Esophagus squamous epithelium (tissue), 5 donors: ENCODE measurements at regions not wholly inside any gene's neighbourhood (a gene's known extent, or its start where the extent isn't known, plus 50 kb on each side); places are given as distances from the start of the nearest gene placed in this dataset.
A peak's percentile ranks its signal among the peaks of the same experiment; 100 is the strongest.

ENCODE experiments used
- DNase-seq: peaks from one replicate; lab custom pipeline; 2025; lab: John Stamatoyannopoulos, UW
- H3K27ac ChIP-seq, 4 donors: fragments of 200-600 bp; sonication (generic); one replicate each; pipeline ENCODE4 v1.5.1; 2016 to 2019; ENCODE audit warnings: mild to moderate bottlenecking in 1 of 4
- H3K27me3 ChIP-seq, 4 donors: fragments of 200-600 bp; sonication (generic); 1 replicate in 3 of 4; 2 replicates in 1 of 4; pipeline versions ENCODE4 v1.5.1 to v1.6.0; 2017 to 2021; ENCODE audit warnings: antibody characterized with exemption in 1 of 4
- H3K36me3 ChIP-seq, 3 donors: fragments of 200-600 bp; sonication (generic); one replicate each; pipeline ENCODE4 v1.5.1; 2016 to 2019
- H3K4me1 ChIP-seq, 3 donors: fragments of 200-600 bp; sonication (generic); one replicate each; pipeline ENCODE4 v1.5.1; 2017 to 2019
- H3K4me3 ChIP-seq, 4 donors: fragments of 200-600 bp; sonication (generic); 1 replicate in 3 of 4; 2 replicates in 1 of 4; pipeline ENCODE4 v1.5.1; 2016 to 2019; ENCODE audit warnings: mild to moderate bottlenecking in 2 of 4, moderate library complexity in 1 of 4
- H3K9me3 ChIP-seq, 3 donors: fragments of 200-600 bp; sonication (generic); one replicate each; pipeline ENCODE4 v1.5.1; 2016 to 2019
- POLR2A ChIP-seq, 4 donors: fragments of 450-650 bp; IDR thresholded peaks; one replicate each; pipeline ENCODE4 v1.6.1; 2017; ENCODE audit warnings: antibody characterized with exemption in 4 of 4, mild to moderate bottlenecking in 4 of 4, moderate library complexity in 3 of 4
- WGBS, 2 donors: methylation state at CpG; one replicate each; pipeline ENCODE4 v1.1.5; 2018; 5-methylcytosine and 5-hydroxymethylcytosine counted together
- intact Hi-C: fragments of 100-400 bp; cut with DNase I; formaldehyde crosslinking; loops from one replicate; pipeline ENCODE4 v1.15.0; 2022
- TF ChIP-seq, protein P1 (sequence below), 6 experiments: fragments of 450-650 bp in 4 of 6; fragments of 200-600 bp in 2 of 6; sonication (generic) in 2 of 6; IDR thresholded peaks; one replicate each; pipeline ENCODE4 v1.5.1; 2016 to 2019; ENCODE audit warnings: antibody characterized with exemption in 6 of 6, mild to moderate bottlenecking in 4 of 6, moderate library complexity in 4 of 6
- donor health status: DM: yes; HTN: yes; CAD: no.

DNA sequence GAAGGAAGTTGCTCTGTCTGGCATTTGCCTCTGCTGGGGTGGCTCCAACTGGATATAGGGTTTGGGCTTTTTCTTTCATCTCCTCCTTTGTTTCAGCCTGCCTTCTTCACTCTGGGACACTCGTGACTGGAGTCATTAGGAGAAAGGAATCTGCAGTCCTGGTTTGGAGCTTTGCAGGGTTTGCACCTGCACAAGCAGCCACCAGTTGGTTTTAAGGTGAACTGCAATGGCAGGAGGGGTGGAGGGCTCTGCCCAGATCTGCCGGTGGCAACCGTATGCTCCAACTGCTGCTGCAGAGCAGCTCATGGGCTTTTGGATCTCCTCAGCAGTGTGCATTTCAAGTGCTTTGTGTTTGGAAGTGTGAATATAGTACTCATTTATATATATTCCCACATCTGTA lies 131.3 kb upstream of the MGAT5 start:
- 52 to 65% methylated on average over 2 to 3 of the region's 3 CpGs for WGBS, 2 donors
- DNase-seq, result no peak
- intact Hi-C loops, result loop anchor here (10.0 kb wide), 1 partner anchor 82 kb away; no protein-coding TSS in a partner anchor
- no peaks in the 10 kb centered on the region for H3K9me3 ChIP-seq
- peaks cover 12 to 68% (median 19%) of the 10 kb centered on the region in 3 donors for H3K4me1 ChIP-seq
- no peak overlapping the region for H3K4me3 ChIP-seq
- no peaks in the 10 kb centered on the region for H3K27me3 ChIP-seq
- no peak overlapping the region for H3K27ac ChIP-seq
- H3K36me3 ChIP-seq, result no peaks in the 10 kb centered on the region
- TF ChIP-seq, protein P1, sequence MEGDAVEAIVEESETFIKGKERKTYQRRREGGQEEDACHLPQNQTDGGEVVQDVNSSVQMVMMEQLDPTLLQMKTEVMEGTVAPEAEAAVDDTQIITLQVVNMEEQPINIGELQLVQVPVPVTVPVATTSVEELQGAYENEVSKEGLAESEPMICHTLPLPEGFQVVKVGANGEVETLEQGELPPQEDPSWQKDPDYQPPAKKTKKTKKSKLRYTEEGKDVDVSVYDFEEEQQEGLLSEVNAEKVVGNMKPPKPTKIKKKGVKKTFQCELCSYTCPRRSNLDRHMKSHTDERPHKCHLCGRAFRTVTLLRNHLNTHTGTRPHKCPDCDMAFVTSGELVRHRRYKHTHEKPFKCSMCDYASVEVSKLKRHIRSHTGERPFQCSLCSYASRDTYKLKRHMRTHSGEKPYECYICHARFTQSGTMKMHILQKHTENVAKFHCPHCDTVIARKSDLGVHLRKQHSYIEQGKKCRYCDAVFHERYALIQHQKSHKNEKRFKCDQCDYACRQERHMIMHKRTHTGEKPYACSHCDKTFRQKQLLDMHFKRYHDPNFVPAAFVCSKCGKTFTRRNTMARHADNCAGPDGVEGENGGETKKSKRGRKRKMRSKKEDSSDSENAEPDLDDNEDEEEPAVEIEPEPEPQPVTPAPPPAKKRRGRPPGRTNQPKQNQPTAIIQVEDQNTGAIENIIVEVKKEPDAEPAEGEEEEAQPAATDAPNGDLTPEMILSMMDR (IDR thresholded peaks at IDR 0.05), result peak in 1 of 6 experiments; percentile 18
- TF ChIP-seq POLR2A (IDR thresholded peaks at IDR 0.05), result no peak

DNA sequence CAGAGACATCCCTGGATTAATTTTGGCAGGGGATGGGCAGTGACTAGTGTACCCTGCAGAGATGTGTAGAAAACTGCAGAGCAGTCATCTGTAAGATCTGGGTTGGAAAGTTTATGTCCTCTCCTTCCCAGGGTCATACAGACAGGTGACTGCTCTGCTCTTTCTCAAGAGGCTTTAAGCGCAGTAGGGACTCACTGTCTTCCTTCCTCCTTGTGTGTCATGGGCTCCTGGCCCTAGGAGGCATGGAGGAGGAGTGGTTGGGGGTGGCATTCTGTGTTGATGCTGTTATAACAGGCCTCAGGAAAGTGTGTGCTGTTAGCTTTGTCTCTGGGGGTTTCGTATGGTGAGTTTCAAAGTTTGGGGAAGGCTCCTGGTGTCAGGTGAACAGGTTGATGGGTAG lies 130.5 kb upstream of the MGAT5 start:
- H3K36me3 ChIP-seq, result no peaks in the 10 kb centered on the region
- DNase-seq, result no peak
- H3K27ac ChIP-seq, result no peak overlapping the region
- H3K4me1 ChIP-seq, result peaks cover 12 to 65% (median 19%) of the 10 kb centered on the region in 3 donors
- no peaks in the 10 kb centered on the region for H3K27me3 ChIP-seq
- 73 to 90% methylated on average over 2 of the region's 2 CpGs for WGBS, 2 donors
- no peak overlapping the region for H3K4me3 ChIP-seq
- intact Hi-C loops, result loop anchor here (10.0 kb wide), 1 partner anchor 81 kb away; no protein-coding TSS in a partner anchor
- no peaks in the 10 kb centered on the region for H3K9me3 ChIP-seq
- TF ChIP-seq, protein P1 (IDR thresholded peaks at IDR 0.05), result no peak
- TF ChIP-seq POLR2A (IDR thresholded peaks at IDR 0.05), result no peak

DNA sequence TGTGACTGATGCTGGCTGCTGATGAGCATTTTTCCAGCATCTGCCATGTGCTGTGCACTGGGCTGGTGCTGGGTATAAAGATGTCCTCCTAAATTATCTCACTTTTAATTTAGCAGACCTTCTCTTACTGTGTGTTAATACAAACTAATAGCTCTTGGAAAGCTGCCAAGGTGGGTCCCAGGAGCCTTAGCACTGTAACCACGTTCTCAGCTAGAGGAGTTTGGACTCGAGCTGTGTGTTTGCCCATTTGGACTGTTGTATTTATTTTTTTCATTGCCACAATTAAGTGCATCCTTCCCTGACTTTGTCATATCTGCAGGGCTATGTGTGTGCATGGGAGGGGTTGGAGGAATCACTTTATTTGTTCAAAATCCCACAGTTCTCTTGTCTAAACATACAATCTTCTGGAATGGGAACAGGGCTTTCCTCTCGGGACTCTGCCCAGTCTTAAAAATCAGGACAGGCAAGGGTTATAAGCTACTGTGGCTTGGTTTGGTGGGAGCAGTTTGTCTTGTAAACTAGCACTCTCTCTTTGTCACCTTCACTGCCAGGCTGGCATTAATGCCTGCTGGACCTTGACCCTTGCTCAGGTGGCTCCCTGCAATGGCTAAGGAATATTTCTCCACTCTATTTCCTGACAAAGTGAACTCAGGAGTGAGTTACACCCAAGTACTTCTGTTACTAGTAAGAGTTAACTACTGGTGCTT lies 129.7 kb upstream of the MGAT5 start:
- no peaks in the 10 kb centered on the region for H3K36me3 ChIP-seq
- TF ChIP-seq, protein P1 (IDR thresholded peaks at IDR 0.05), result no peak
- no peak for TF ChIP-seq POLR2A (IDR thresholded peaks at IDR 0.05)
- 38 to 47% methylated on average over 3 of the region's 3 CpGs for whole genome bisulfite sequencing, 2 donors
- no peak for DNase-seq
- H3K27me3 ChIP-seq, result no peaks in the 10 kb centered on the region
- no peak overlapping the region for H3K4me3 ChIP-seq
- H3K27ac ChIP-seq, result no peak overlapping the region
- intact Hi-C loops, result loop anchor here (10.0 kb wide), 1 partner anchor 81 kb away; no protein-coding TSS in a partner anchor
- H3K9me3 ChIP-seq, result no peaks in the 10 kb centered on the region
- peaks cover 4 to 57% (median 10%) of the 10 kb centered on the region in 3 donors for H3K4me1 ChIP-seq

DNA sequence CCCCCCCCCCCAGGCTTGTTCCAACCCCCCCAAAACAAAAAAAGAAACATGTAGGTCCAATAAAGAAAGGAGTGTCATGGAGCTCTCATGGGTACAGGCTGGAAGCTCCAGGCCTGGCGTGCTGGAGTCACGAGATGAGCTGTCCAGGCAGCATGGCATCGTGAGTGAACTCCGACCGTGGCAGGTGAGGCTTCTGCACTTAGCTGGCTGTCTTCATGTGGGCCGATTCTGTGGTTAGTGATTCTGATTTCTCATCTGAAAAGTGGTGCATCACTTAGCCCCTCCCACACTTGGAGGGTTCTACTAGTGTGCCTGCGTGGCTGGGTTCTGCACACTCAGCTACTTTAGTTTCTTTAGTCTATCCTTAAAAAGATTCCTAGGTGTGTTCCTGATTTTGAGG lies 126.4 kb upstream of the MGAT5 start:
- Histone ChIP-seq H3K4me3 (no peak overlapping the region), H3K27ac (no peak overlapping the region), H3K9me3 (no peaks in the 10 kb centered on the region), H3K27me3 (no peaks in the 10 kb centered on the region), H3K36me3 (peaks cover 0 to 5% (median 0%) of the 10 kb centered on the region in 3 donors), H3K4me1 (peaks cover 3 to 53% (median 6%) of the 10 kb centered on the region in 3 donors)
- WGBS, 2 donors, result 68 to 79% methylated on average over 7 of the region's 7 CpGs
- intact Hi-C loops, result loop anchor here (10.0 kb wide), 1 partner anchor 77 kb away; no protein-coding TSS in a partner anchor
- TF ChIP-seq, protein P1 (IDR thresholded peaks at IDR 0.05), result no peak
- TF ChIP-seq POLR2A (IDR thresholded peaks at IDR 0.05), result no peak
- no peak for DNase-seq

DNA sequence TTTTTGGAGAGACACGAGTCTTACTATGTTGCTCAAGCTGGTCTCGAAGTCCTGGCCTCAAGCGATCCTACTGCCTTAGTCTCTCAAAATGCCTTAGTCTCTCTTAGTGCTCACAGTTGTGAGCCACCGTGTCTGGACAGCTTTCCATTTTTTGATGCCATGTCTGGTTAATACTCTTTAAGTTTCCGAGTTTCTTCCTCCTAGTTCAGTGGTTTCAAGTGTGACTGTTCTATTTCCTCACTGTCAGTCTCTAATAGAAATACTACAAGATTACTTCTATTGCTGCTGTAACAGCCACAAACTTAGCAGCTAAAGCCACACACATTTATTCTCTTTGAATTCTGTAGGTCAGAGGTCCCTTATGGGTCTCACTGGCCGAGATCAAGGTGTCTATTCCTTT lies 125.1 kb upstream of the MGAT5 start:
- WGBS, 2 donors, result 76 to 78% methylated on average over 6 of the region's 6 CpGs
- Histone ChIP-seq H3K4me3 (no peak overlapping the region), H3K27ac (no peak overlapping the region), H3K4me1 (peaks cover 3 to 45% (median 6%) of the 10 kb centered on the region in 3 donors), H3K9me3 (no peaks in the 10 kb centered on the region), H3K36me3 (peaks cover 0 to 5% (median 0%) of the 10 kb centered on the region in 3 donors), H3K27me3 (no peaks in the 10 kb centered on the region)
- no peak for DNase-seq
- no peak for TF ChIP-seq POLR2A (IDR thresholded peaks at IDR 0.05)
- intact Hi-C loops, result loop anchor here (10.0 kb wide), 1 partner anchor 76 kb away; no protein-coding TSS in a partner anchor
